ENCODE measurements at regions not wholly inside any gene's neighbourhood (a gene's known extent, or its start where the extent isn't known, plus 50 kb on each side); places are given as distances from the start of the nearest gene placed in this dataset.

DNA sequence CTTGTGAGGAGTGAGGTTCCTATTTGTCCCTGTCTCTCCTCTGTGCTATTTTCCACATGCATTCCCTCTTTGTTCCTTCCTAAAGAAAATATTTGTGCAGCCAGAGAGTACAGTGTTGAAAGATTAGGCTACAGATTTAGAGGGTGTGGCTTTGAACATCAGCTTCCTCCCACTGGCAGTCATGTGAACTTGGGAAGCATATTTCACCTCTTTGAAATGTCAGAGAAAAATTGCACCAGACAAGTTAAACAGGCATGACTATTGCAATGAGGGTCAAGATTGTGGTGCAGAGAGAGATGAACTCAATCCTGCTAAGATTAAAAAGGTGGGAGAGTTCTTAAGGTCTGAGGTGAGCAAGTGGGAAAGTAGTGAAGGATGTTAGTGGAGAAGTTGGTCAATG is 641.0 kb downstream of the DNAH5 start:
- no peak for DNase-seq (ENCODE audit: insufficient read length, low spot score)
- no peak for FAIRE-seq
- TF ChIP-seq, protein P1, sequence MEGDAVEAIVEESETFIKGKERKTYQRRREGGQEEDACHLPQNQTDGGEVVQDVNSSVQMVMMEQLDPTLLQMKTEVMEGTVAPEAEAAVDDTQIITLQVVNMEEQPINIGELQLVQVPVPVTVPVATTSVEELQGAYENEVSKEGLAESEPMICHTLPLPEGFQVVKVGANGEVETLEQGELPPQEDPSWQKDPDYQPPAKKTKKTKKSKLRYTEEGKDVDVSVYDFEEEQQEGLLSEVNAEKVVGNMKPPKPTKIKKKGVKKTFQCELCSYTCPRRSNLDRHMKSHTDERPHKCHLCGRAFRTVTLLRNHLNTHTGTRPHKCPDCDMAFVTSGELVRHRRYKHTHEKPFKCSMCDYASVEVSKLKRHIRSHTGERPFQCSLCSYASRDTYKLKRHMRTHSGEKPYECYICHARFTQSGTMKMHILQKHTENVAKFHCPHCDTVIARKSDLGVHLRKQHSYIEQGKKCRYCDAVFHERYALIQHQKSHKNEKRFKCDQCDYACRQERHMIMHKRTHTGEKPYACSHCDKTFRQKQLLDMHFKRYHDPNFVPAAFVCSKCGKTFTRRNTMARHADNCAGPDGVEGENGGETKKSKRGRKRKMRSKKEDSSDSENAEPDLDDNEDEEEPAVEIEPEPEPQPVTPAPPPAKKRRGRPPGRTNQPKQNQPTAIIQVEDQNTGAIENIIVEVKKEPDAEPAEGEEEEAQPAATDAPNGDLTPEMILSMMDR (IDR thresholded peaks at IDR 0.05; ENCODE audit: insufficient read depth, missing control alignments): no peak

DNA sequence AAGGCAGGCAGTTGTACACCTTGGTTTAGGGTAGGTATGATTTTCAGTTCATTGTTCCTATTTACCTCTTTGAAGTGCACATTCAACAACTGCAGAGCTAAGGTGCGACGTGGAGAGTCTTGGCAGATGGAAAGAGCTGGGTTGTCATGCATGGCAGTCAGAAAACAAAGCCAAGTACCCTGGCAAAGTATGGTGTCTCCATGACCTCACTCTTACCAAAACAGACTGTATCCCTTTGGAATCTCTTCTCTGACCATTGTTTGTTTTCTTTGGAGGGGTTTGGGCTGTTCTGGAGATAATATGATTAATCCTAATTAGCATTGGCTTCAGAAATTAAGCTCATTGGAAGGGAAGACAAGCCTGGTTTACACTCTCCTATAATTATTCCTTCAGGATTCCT is 665.7 kb downstream of the DNAH5 start:
- DNase-seq (ENCODE audit: insufficient read length, low spot score) (no peak), FAIRE-seq (no peak)
- TF ChIP-seq, protein P1 (IDR thresholded peaks at IDR 0.05; ENCODE audit: insufficient read depth, missing control alignments): no peak

DNA sequence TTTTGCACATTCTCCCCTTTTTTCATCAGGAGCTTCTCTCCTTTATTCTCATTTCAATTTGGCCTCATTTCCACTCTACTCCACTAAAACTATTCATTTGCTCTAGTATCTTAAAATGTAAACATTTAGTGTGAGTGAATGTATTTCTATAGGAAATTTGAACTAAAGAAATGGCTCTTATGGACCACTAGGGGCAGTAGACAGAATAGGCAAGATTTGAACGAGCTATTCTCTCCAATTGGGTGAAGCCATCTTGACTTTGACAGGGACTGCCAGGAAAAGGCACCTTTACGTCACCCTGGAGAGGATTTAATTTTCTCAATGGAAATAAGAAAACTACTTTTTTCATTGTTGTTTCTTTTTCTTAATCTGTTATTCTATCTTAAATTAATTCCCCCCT is 666.3 kb downstream of the DNAH5 start:
- FAIRE-seq: no peak

DNA sequence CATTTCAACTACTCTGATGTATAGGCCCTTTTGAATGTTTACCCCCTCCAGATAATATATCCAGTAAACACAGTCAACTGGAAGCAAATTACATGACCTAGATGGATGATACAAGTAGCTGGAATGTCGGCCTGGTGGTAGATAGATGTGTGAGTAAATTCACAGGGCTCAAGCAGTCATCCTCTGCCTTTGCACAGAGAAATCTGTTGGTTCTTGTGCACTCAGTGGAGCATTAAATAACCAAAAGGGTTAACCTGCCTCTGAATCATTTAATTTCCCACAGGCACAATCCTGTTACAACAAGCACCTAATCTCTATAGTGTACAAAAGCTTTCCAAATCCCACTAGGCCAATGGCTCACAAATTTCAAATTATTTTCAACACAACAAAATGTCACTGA is 668.3 kb downstream of the DNAH5 start:
- DNase-seq (ENCODE audit: insufficient read length, low spot score) (no peak), FAIRE-seq (no peak)
- TF ChIP-seq, protein P1 (IDR thresholded peaks at IDR 0.05; ENCODE audit: insufficient read depth, missing control alignments): no peak

More for the DNA sequence above, 666.3 kb downstream of the DNAH5 start:
- DNase-seq (ENCODE audit: insufficient read length, low spot score): no peak
- TF ChIP-seq, protein P1 (IDR thresholded peaks at IDR 0.05; ENCODE audit: insufficient read depth, missing control alignments): no peak

DNA sequence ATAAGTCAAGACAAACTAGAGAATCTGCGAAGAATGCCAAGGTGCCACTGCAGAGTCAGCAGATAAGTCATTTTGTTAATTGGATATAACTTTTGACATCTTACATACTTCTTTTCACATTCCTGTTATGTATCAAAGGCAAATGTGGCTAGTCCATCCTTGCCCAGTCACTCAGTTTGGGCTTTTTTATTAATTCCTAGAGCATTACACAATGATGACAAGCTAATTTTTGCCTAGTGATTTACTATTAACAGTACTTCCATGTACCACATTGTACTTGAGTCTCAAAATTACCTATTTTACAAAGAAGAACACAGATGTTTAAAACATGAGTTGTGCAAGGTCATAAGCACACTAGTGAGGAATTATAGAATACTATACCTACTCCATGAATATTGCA is 680.8 kb downstream of the DNAH5 start:
- FAIRE-seq: no peak
- TF ChIP-seq, protein P1 (IDR thresholded peaks at IDR 0.05; ENCODE audit: insufficient read depth, missing control alignments): no peak

DNA sequence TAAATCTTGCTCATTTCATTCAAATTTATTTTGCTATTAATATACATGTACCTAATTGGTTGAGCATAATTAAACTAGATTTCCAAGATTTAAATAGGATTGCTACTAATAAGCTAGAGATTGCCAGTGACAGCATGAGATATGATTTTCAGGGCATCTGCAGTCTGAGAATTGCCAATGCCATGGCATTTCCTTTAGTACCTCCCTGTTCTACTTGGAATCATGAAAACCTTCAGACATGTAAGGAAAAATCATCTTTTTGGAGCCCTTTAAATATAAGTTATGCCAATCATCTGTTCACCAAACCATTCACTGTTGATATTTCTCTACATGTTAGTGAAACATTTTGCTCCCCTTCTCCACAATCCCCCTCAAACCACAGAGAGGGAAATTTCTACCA is 691.4 kb downstream of the DNAH5 start:
- FAIRE-seq (no peak), DNase-seq (ENCODE audit: insufficient read length, low spot score) (no peak)
- TF ChIP-seq, protein P1 (IDR thresholded peaks at IDR 0.05; ENCODE audit: insufficient read depth, missing control alignments): no peak

More for the DNA sequence above, 680.8 kb downstream of the DNAH5 start:
- no peak for DNase-seq (ENCODE audit: insufficient read length, low spot score)

DNA sequence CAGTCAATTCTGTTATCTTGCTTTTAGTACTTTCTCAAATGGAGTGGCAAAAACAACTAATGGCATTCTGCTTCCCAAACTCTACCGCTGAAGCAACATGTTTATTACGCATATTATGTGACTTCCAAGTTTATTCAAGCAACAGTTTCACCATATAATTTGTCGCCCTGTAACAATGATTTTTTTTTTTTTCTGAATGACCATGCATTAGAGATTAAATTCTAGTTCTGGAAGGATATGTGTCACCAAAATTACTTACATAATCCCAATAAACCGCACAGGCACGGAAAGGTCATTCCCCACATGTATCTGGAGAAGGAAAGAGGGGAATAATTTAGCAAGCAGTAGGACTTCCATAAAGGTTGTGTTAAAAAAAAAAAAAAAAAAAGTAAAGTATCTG is 691.8 kb downstream of the DNAH5 start:
- TF ChIP-seq, protein P1 (IDR thresholded peaks at IDR 0.05; ENCODE audit: insufficient read depth, missing control alignments): no peak
- DNase-seq (ENCODE audit: insufficient read length, low spot score) (no peak), FAIRE-seq (no peak)
